Psoas muscle (tissue), 7 donors: ENCODE measurements at regions not wholly inside any gene's neighbourhood (a gene's known extent, or its start where the extent isn't known, plus 50 kb on each side); places are given as distances from the start of the nearest gene placed in this dataset.

Experiments
- ATAC-seq, 4 donors: fragments of 200-7000 bp; cut with Tn5 transposase; one replicate each; pipeline ENCODE4 v1.9.1; 2020; ENCODE audit warnings: moderate library complexity in 3 of 4, mild to moderate bottlenecking in 2 of 4
- DNase-seq, 2 donors: peaks; one replicate each; pipeline ENCODE4 v3.0.0-alpha.2; 2020
- H3K27ac ChIP-seq: fragments of 200-600 bp; one replicate; pipeline ENCODE4 v1.8.0; 2022
- H3K27me3 ChIP-seq, 3 donors: fragments of 200-600 bp in 1 of 3; one replicate each; pipeline versions ENCODE4 v1.6.1 to v1.8.0; 2013 to 2022; ENCODE audit warnings: low read length in 2 of 3, mild to moderate bottlenecking in 2 of 3, moderate library complexity in 1 of 3; ENCODE audit not compliant: insufficient read depth in 3 of 3
- H3K36me3 ChIP-seq, 2 donors: fragments of 200-600 bp in 1 of 2; one replicate each; pipeline versions ENCODE4 v1.6.1 to v1.8.0; 2013 to 2022; ENCODE audit warnings: low read depth in 1 of 2, mild to moderate bottlenecking in 1 of 2, moderate library complexity in 1 of 2; ENCODE audit not compliant: insufficient read depth in 1 of 2
- H3K4me1 ChIP-seq: fragments of 200-600 bp; one replicate; pipeline ENCODE4 v1.8.0; 2022
- H3K4me3 ChIP-seq: fragments of 200-600 bp; one replicate; pipeline ENCODE4 v1.8.0; 2022; ENCODE audit warnings: mild to moderate bottlenecking
- H3K9me3 ChIP-seq: fragments of 200-600 bp; one replicate; pipeline ENCODE4 v1.8.0; 2022
- CTCF ChIP-seq: fragments of 200-600 bp; IDR thresholded peaks from one replicate; pipeline ENCODE4 v1.8.0; 2022; ENCODE audit warnings: antibody characterized with exemption
- WGBS, 3 donors: extraction: QIAGEN DNeasy Blood & Tissue Kit; methylation state at CpG; one replicate each; pipeline versions ENCODE4 v1.1.6 to v1.1.7; 2013; 5-methylcytosine and 5-hydroxymethylcytosine counted together
- intact Hi-C, 2 donors: fragments of 100-400 bp; cut with DNase I; formaldehyde crosslinking; loops; one replicate each; pipeline versions ENCODE4 v1.11.0 to v1.14.2; 2022
- donor health status: healthy with polysubstance abuse.
- donor health status: DM: no; HTN: no; CAD: no; lungs with moderate emphysema.
- donor health status: Bipolar disorder and iron deficiency.
- donor health status: healthy.
- donor health status: DM: yes; HTN: yes; CAD: no.
- donor health status: DM: no; HTN: no; CAD: no.
- donor health status: DM: yes; HTN: yes; CAD: no.

GRCh38 chr2:239828192-239828972 is 196.8 kb downstream of the NDUFA10 start:
- DNase-seq (no peak), ATAC-seq (no peak)
- WGBS, 3 donors = 78 to 89% (median 80%) methylated on average over 20 of the region's 20 CpGs
- intact Hi-C loops = no loop called here
- H3K27me3 ChIP-seq = peaks cover 0 to 5% (median 0%) of the 10 kb centered on the region in 3 donors
- H3K4me3 ChIP-seq = no peak overlapping the region
- H3K4me1 ChIP-seq = no peaks in the 10 kb centered on the region
- no peaks in the 10 kb centered on the region for H3K9me3 ChIP-seq
- H3K36me3 ChIP-seq = no peaks in the 10 kb centered on the region
- no peak for TF ChIP-seq CTCF
- H3K27ac ChIP-seq = no peak overlapping the region

GRCh38 chr2:239827523-239827890 is 197.6 kb downstream of the NDUFA10 start:
- no peaks in the 10 kb centered on the region for H3K4me1 ChIP-seq
- no peak for DNase-seq

DNA sequence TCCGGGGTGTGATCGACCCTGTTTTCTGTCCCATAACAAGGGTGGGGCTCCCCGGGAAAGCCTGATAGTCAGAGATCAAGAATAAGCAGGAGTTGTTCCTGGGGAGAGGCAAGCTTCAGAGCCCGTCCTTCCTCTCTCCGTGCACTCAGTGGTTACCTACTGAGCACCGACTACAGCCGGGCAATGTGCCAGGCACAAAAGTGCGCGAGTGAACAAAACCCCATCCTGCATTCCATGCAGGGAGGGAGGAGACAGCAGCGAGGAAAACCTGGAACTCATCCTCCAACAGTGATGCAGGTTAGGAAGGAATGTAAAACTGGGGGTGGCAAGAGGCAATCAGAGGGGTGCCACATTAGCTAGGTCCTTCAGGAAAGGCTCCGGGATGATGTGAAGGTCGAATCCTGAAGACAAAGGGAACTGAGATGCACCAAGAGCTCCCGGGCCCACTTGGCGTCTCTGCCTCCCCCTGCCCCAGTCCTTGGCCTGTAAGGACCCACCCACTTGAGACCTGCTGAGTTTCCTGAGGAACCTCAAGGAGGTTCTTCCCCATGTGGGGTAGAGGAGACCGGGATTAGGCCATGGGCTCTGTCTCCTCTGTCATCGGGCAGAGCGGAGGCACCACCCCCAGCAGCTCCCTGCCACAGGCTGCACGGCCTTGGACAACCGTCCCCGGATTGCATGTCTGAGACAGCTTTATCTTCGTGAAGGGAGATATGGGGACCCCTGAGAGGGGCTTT is 198.2 kb downstream of the NDUFA10 start:
- H3K27ac ChIP-seq = no peak overlapping the region
- no peaks in the 10 kb centered on the region for H3K4me1 ChIP-seq
- intact Hi-C loops = no loop called here
- peaks cover 0 to 9% (median 3%) of the 10 kb centered on the region in 3 donors for H3K27me3 ChIP-seq
- TF ChIP-seq CTCF = no peak
- H3K4me3 ChIP-seq = no peak overlapping the region
- no peaks in the 10 kb centered on the region for H3K9me3 ChIP-seq
- H3K36me3 ChIP-seq = no peaks in the 10 kb centered on the region
- WGBS, 3 donors = 81 to 82% (median 81%) methylated on average over 21 of the region's 21 CpGs
- no peak for ATAC-seq
- no peak for DNase-seq

More at GRCh38 chr2:239827523-239827890, 197.6 kb downstream of the NDUFA10 start:
- H3K9me3 ChIP-seq = no peaks in the 10 kb centered on the region
- no peak overlapping the region for H3K4me3 ChIP-seq
- TF ChIP-seq CTCF = no peak
- no peak overlapping the region for H3K27ac ChIP-seq
- ATAC-seq = no peak
- H3K27me3 ChIP-seq = peaks cover 0 to 5% (median 0%) of the 10 kb centered on the region in 3 donors
- 91 to 92% (median 92%) methylated on average over 11 of the region's 11 CpGs for WGBS, 3 donors
- H3K36me3 ChIP-seq = no peaks in the 10 kb centered on the region
- intact Hi-C loops = no loop called here

GRCh38 chr2:239826376-239826775 is 198.8 kb downstream of the NDUFA10 start:
- ATAC-seq = no peak
- peaks cover 0 to 12% (median 3%) of the 10 kb centered on the region in 3 donors for H3K27me3 ChIP-seq
- H3K36me3 ChIP-seq = no peaks in the 10 kb centered on the region
- DNase-seq = no peak
- WGBS, 3 donors = 96 to 97% (median 97%) methylated on average over 13 of the region's 13 CpGs
- no peak for TF ChIP-seq CTCF
- intact Hi-C loops = no loop called here
- H3K4me1 ChIP-seq = no peaks in the 10 kb centered on the region
- H3K9me3 ChIP-seq = no peaks in the 10 kb centered on the region
- no peak overlapping the region for H3K27ac ChIP-seq
- no peak overlapping the region for H3K4me3 ChIP-seq
